ENCODE measurements at regions not wholly inside any gene's neighbourhood (a gene's known extent, or its start where the extent isn't known, plus 50 kb on each side); places are given as distances from the start of the nearest gene placed in this dataset.

DNA sequence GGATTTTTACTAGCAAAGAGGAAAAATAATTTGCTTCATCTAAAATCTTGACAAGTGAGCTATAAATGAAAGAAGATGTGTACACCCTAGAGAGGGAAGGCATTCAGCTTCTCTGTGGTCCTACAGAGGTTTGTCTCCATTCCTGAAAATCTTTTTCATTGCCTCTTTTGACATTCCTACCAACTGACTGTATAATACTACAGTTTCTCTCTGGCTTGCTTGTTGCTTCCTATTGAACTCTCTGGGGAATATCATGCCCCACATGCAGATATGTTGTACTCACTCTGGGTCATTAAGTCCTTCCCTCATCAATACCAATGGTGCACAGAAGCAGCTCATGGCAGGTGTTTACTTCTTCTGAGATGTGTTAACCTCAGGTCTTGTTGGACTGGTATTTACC lies 371.2 kb upstream of the PLXNA2 start:
- H3K36me3 Mint-ChIP-seq, result no peaks in the 10 kb centered on the region
- H3K4me1 ChIP-seq (ENCODE audit: control insufficient read depth in 1 of 2, insufficient read depth in 2 of 2, low read length in 2 of 2), result no peaks in the 10 kb centered on the region
- no peaks in the 10 kb centered on the region for H3K4me1 Mint-ChIP-seq
- no peaks in the 10 kb centered on the region for H3K27me3 ChIP-seq (ENCODE audit: control insufficient read depth in 2 of 2, insufficient read depth in 2 of 2, low read length in 2 of 2)
- no peak overlapping the region for H2AFZ ChIP-seq (ENCODE audit: insufficient read depth, low read depth, low read length, poor library complexity, severe bottlenecking)
- no peak overlapping the region for H3K4me3 Mint-ChIP-seq
- no peak overlapping the region for H3K4me3 ChIP-seq (replicated peaks in 1 of 3; ENCODE audit: low read depth in 2 of 3, low read length in 3 of 3)
- H3K9me3 Mint-ChIP-seq, result peaks cover 7 to 23% (median 10%) of the 10 kb centered on the region in 7 donors
- peaks cover 0 to 1% (median 0%) of the 10 kb centered on the region in 3 donors for H3K27me3 Mint-ChIP-seq (ENCODE audit: low read depth in 3 of 3)
- no peak overlapping the region for H3K27ac Mint-ChIP-seq
- peaks cover 0 to 9% of the 10 kb centered on the region in 2 donors for H3K9me3 ChIP-seq (replicated peaks in 1 of 2; ENCODE audit: control insufficient read depth in 1 of 2, insufficient read depth in 1 of 2, low read length in 2 of 2)
- H4K20me1 ChIP-seq (ENCODE audit: insufficient read depth, low read length), result no peaks in the 10 kb centered on the region
- TF ChIP-seq, protein P1, sequence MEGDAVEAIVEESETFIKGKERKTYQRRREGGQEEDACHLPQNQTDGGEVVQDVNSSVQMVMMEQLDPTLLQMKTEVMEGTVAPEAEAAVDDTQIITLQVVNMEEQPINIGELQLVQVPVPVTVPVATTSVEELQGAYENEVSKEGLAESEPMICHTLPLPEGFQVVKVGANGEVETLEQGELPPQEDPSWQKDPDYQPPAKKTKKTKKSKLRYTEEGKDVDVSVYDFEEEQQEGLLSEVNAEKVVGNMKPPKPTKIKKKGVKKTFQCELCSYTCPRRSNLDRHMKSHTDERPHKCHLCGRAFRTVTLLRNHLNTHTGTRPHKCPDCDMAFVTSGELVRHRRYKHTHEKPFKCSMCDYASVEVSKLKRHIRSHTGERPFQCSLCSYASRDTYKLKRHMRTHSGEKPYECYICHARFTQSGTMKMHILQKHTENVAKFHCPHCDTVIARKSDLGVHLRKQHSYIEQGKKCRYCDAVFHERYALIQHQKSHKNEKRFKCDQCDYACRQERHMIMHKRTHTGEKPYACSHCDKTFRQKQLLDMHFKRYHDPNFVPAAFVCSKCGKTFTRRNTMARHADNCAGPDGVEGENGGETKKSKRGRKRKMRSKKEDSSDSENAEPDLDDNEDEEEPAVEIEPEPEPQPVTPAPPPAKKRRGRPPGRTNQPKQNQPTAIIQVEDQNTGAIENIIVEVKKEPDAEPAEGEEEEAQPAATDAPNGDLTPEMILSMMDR (IDR thresholded peaks at IDR 0.05), result no peak
- DNase-seq, result no peak
- no peak overlapping the region for H3K4me2 ChIP-seq (replicated peaks; ENCODE audit: extremely low read depth, low read length, poor library complexity, severe bottlenecking)
- H3K36me3 ChIP-seq (replicated peaks in 1 of 2; ENCODE audit: control insufficient read depth in 1 of 2, insufficient read depth in 2 of 2, low read length in 2 of 2), result no peaks in the 10 kb centered on the region
- no peaks in the 10 kb centered on the region for H3K79me2 ChIP-seq (ENCODE audit: insufficient read depth, low read length)
- H3K27ac ChIP-seq (ENCODE audit: low read depth in 1 of 2, low read length in 2 of 2), result no peak overlapping the region
- no peak overlapping the region for H3K9ac ChIP-seq (ENCODE audit: insufficient read depth, low read length, poor library complexity, severe bottlenecking)
- intact Hi-C loops (cut with micrococcal nuclease), result no loop called here

- Histone ChIP-seq H3K4me1 (ENCODE audit: control insufficient read depth in 1 of 2, insufficient read depth in 2 of 2, low read length in 2 of 2) (no peaks in the 10 kb centered on the region), H3K36me3 (replicated peaks in 1 of 2; ENCODE audit: control insufficient read depth in 1 of 2, insufficient read depth in 2 of 2, low read length in 2 of 2) (no peaks in the 10 kb centered on the region), H4K20me1 (ENCODE audit: insufficient read depth, low read length) (no peaks in the 10 kb centered on the region), H3K4me3 (replicated peaks in 1 of 3; ENCODE audit: low read depth in 2 of 3, low read length in 3 of 3) (no peak overlapping the region), H3K27ac (ENCODE audit: low read depth in 1 of 2, low read length in 2 of 2) (no peak overlapping the region), H3K4me2 (replicated peaks; ENCODE audit: extremely low read depth, low read length, poor library complexity, severe bottlenecking) (no peak overlapping the region), H3K27me3 (ENCODE audit: control insufficient read depth in 2 of 2, insufficient read depth in 2 of 2, low read length in 2 of 2) (no peaks in the 10 kb centered on the region), H3K9me3 (replicated peaks in 1 of 2; ENCODE audit: control insufficient read depth in 1 of 2, insufficient read depth in 1 of 2, low read length in 2 of 2) (peaks cover 5 to 9% of the 10 kb centered on the region in 2 donors), H3K9ac (ENCODE audit: insufficient read depth, low read length, poor library complexity, severe bottlenecking) (no peak overlapping the region), H2AFZ (ENCODE audit: insufficient read depth, low read depth, low read length, poor library complexity, severe bottlenecking) (no peak overlapping the region), H3K79me2 (ENCODE audit: insufficient read depth, low read length) (no peaks in the 10 kb centered on the region)
- no peak for DNase-seq
- intact Hi-C loops (cut with micrococcal nuclease), result no loop called here
- 86% methylated on average over 1 of the region's 3 CpGs for WGBS (ENCODE audit: insufficient coverage)
- no peaks in the 10 kb centered on the region for H3K4me1 Mint-ChIP-seq
- peaks cover 9 to 32% (median 21%) of the 10 kb centered on the region in 7 donors for H3K9me3 Mint-ChIP-seq
- H3K27me3 Mint-ChIP-seq (ENCODE audit: low read depth in 3 of 3), result peaks cover 0 to 1% (median 0%) of the 10 kb centered on the region in 3 donors
- TF ChIP-seq, protein P1 (IDR thresholded peaks at IDR 0.05), result no peak
- no peak overlapping the region for H3K27ac Mint-ChIP-seq
- no peak overlapping the region for H3K4me3 Mint-ChIP-seq
- no peaks in the 10 kb centered on the region for H3K36me3 Mint-ChIP-seq
These were observed 372.6 kb upstream of the PLXNA2 start for GRCh38 chr1:208616776-208617175.
